B cell (primary cell): ENCODE measurements at regions not wholly inside any gene's neighbourhood (a gene's known extent, or its start where the extent isn't known, plus 50 kb on each side); places are given as distances from the start of the nearest gene placed in this dataset.

Source experiments
- ATAC-seq: fragments of 200-7000 bp; cut with Tn5 transposase; one replicate; pipeline ENCODE4 v1.10.0; 2021; ENCODE audit warnings: low read depth, mild to moderate bottlenecking, moderate number of reproducible peaks, moderate library complexity
- CTCF ChIA-PET: fragments of 350-600 bp; sonication (Branson Sonifier 250); formaldehyde crosslinking; loops from one replicate; lab custom pipeline; 2021; ENCODE audit warnings: antibody characterized with exemption, inconsistent platforms; lab: Charles Lee
- POLR2A ChIA-PET: fragments of 350-600 bp; sonication (Branson Sonifier 250); formaldehyde crosslinking; loops from one replicate; lab custom pipeline; 2021; ENCODE audit warnings: antibody characterized with exemption; lab: Charles Lee
- DNase-seq: peaks from one replicate; pipeline ENCODE4 v3.0.0; 2013
- H2AFZ ChIP-seq: 2 replicates; pipeline ENCODE4 v1.6.1; 2012; ENCODE audit warnings: mild to moderate bottlenecking, low read depth, low read length; ENCODE audit not compliant: insufficient read depth, poor library complexity, severe bottlenecking
- H3K27ac ChIP-seq, 2 donors: 1 replicate in 1 of 2; 2 replicates in 1 of 2; pipeline ENCODE4 v1.5.1; 2012 to 2013; ENCODE audit warnings: low read length in 2 of 2, mild to moderate bottlenecking in 2 of 2, moderate library complexity in 1 of 2
- H3K27me3 ChIP-seq, 4 experiments: fragments of 200-600 bp in 1 of 4; sonication (generic) in 1 of 4; replicated peaks in 1 of 4; 1 replicate in 2 of 4; 2 replicates in 2 of 4; pipeline versions ENCODE4 v1.6.1 to v1.7.0; 2013 to 2016; ENCODE audit warnings: low read length in 3 of 4, mild to moderate bottlenecking in 2 of 4, mixed read lengths in 1 of 4, moderate library complexity in 1 of 4; ENCODE audit not compliant: insufficient read depth in 4 of 4, control insufficient read depth in 3 of 4; ENCODE audit errors: control extremely low read depth in 1 of 4
- H3K36me3 ChIP-seq, 2 experiments: replicated peaks in 1 of 2; 1 replicate in 1 of 2; 2 replicates in 1 of 2; pipeline versions ENCODE4 v1.6.1 to v1.7.1; 2013; ENCODE audit warnings: low read length in 1 of 2; ENCODE audit not compliant: insufficient read depth in 2 of 2, control insufficient read depth in 1 of 2; ENCODE audit errors: control extremely low read depth in 1 of 2, extremely low read depth in 1 of 2
- H3K4me1 ChIP-seq, 2 donors: fragments of 200-600 bp in 1 of 2; sonication (generic) in 1 of 2; 1 replicate in 1 of 2; 2 replicates in 1 of 2; pipeline versions ENCODE4 v1.5.1 to v1.6.1; 2013 to 2017; ENCODE audit warnings: low read length in 2 of 2; ENCODE audit not compliant: control insufficient read depth in 2 of 2, insufficient read depth in 2 of 2
- H3K4me2 ChIP-seq: replicated peaks from 2 replicates; pipeline ENCODE3; 2012; ENCODE audit warnings: mild to moderate bottlenecking, low read depth, low read length; ENCODE audit not compliant: poor library complexity, severe bottlenecking
- H3K4me3 ChIP-seq, 5 experiments: fragments of 200-600 bp in 1 of 5; sonication (generic) in 1 of 5; 1 replicate in 3 of 5; 2 replicates in 2 of 5; pipeline versions ENCODE4 v1.5.1 to v1.7.0; 2011 to 2016; ENCODE audit warnings: low read length in 4 of 5, mild to moderate bottlenecking in 4 of 5, low read depth in 2 of 5, control low read depth in 1 of 5, moderate library complexity in 1 of 5; ENCODE audit not compliant: insufficient read depth in 1 of 5; ENCODE audit errors: control extremely low read depth in 1 of 5, extremely low read depth in 1 of 5
- H3K79me2 ChIP-seq: fragments of 200-600 bp; sonication (generic); one replicate; pipeline ENCODE4 v1.6.0; 2016; ENCODE audit warnings: low read length; ENCODE audit not compliant: control insufficient read depth, insufficient read depth
- H3K9ac ChIP-seq: fragments of 200-600 bp; sonication (generic); 2 replicates; pipeline ENCODE4 v1.6.1; 2017; ENCODE audit warnings: mild to moderate bottlenecking, low read length, moderate library complexity
- H3K9me3 ChIP-seq, 3 donors: one replicate each; pipeline versions ENCODE4 v1.6.1 to v1.7.1; 2013; ENCODE audit warnings: low read length in 2 of 3; ENCODE audit not compliant: control insufficient read depth in 2 of 3, insufficient read depth in 1 of 3; ENCODE audit errors: control extremely low read depth in 1 of 3
- H4K20me1 ChIP-seq: 2 replicates; pipeline ENCODE4 v1.6.0; 2012; ENCODE audit warnings: mild to moderate bottlenecking, low read length; ENCODE audit not compliant: insufficient read depth, control insufficient read depth, poor library complexity, severe bottlenecking
- H3K27ac Mint-ChIP-seq: one replicate; pipeline ENCODE4 v1.8.0; 2021; ENCODE audit warnings: mixed read lengths
- H3K27me3 Mint-ChIP-seq: one replicate; pipeline ENCODE4 v1.8.0; 2021; ENCODE audit warnings: mixed read lengths
- H3K4me1 Mint-ChIP-seq: one replicate; pipeline ENCODE4 v1.8.0; 2021; ENCODE audit warnings: mixed read lengths
- H3K4me3 Mint-ChIP-seq: one replicate; pipeline ENCODE4 v1.8.0; 2021; ENCODE audit warnings: mixed read lengths
- H3K9me3 Mint-ChIP-seq: one replicate; pipeline ENCODE4 v1.8.0; 2022; ENCODE audit warnings: mixed read lengths; ENCODE audit not compliant: insufficient read depth
- EZH2 ChIP-seq: IDR thresholded peaks from 2 replicates; pipeline ENCODE4 v1.6.1; 2012; ENCODE audit warnings: borderline replicate concordance, low read depth, mild to moderate bottlenecking, moderate library complexity, low read length; ENCODE audit not compliant: insufficient read depth, poor library complexity, severe bottlenecking
- WGBS: methylation state at CpG from one replicate; pipeline ENCODE4 v1.1.5; 2013; ENCODE audit warnings: missing lambda C conversion rate; ENCODE audit not compliant: insufficient coverage; 5-methylcytosine and 5-hydroxymethylcytosine counted together
- intact Hi-C: fragments of 100-400 bp; cut with micrococcal nuclease; formaldehyde crosslinking; loops from one replicate; pipeline ENCODE4 v1.10.0; 2022
- TF ChIP-seq, protein P1 (sequence below): fragments of 200-600 bp; IDR thresholded peaks from one replicate; pipeline ENCODE4 v1.8.0; 2022; ENCODE audit warnings: antibody characterized with exemption, mild to moderate bottlenecking

DNA sequence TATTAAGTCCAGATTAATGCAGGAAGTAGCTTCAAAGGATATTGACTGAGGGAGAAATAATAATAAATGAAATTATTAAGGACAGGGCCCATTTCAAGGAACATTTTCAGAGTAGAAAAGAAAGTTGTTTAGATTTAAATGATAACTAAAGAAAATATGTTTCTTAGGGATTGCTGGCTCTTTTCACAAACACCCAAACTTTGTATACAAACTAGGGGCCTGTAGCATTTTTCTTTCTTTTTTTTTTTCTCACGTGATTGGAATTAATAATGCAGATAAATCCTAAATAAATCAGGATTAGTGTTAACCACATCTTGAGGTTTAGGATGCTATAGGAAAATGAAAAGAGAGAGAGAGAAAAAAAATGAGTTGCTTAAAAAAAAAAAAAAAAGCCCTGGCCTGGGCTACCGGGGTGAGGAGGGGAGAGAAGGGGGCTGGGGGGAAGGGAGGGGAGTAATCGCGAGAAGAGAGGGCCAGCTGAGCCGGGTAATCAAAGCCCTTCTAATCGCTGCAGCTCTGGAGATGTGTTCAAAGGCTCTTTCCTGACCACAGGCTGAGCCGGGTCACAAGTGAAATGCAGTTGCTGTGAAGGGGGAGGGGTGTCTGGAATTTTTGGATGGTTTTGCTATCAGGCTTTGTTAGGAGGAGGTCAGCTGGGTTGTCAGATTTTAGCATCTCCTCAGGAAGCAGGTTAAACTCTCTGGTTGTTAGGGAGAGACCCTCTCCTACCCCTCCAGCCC is 104.6 kb upstream of the ZFHX3 start:
- Mint-ChIP-seq H3K9me3 (no peaks in the 10 kb centered on the region), H3K27me3 (peaks cover 32% of the 10 kb centered on the region), H3K4me1 (peaks cover 10% of the 10 kb centered on the region), H3K4me3 (no peak overlapping the region), H3K27ac (no peak overlapping the region)
- no peaks in the 10 kb centered on the region for H4K20me1 ChIP-seq
- H3K9ac ChIP-seq: no peak overlapping the region
- no peak for TF ChIP-seq EZH2
- TF ChIP-seq, protein P1, sequence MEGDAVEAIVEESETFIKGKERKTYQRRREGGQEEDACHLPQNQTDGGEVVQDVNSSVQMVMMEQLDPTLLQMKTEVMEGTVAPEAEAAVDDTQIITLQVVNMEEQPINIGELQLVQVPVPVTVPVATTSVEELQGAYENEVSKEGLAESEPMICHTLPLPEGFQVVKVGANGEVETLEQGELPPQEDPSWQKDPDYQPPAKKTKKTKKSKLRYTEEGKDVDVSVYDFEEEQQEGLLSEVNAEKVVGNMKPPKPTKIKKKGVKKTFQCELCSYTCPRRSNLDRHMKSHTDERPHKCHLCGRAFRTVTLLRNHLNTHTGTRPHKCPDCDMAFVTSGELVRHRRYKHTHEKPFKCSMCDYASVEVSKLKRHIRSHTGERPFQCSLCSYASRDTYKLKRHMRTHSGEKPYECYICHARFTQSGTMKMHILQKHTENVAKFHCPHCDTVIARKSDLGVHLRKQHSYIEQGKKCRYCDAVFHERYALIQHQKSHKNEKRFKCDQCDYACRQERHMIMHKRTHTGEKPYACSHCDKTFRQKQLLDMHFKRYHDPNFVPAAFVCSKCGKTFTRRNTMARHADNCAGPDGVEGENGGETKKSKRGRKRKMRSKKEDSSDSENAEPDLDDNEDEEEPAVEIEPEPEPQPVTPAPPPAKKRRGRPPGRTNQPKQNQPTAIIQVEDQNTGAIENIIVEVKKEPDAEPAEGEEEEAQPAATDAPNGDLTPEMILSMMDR: no peak
- DNase-seq (no peak), ATAC-seq (no peak)
- H3K27me3 ChIP-seq: no peaks in the 10 kb centered on the region
- CTCF ChIA-PET: no interaction called here
- H3K4me3 ChIP-seq: no peak overlapping the region
- WGBS: 3% methylated on average over 6 of the region's 7 CpGs
- no peak overlapping the region for H2AFZ ChIP-seq
- POLR2A ChIA-PET: interaction anchor here (0.7 kb wide), 1 partner anchor 1316 kb away, joined by 3 read pairs; no protein-coding TSS in a partner anchor
- H3K36me3 ChIP-seq: no peaks in the 10 kb centered on the region
- peaks cover 0 to 3% (median 0%) of the 10 kb centered on the region in 3 donors for H3K9me3 ChIP-seq
- H3K27ac ChIP-seq: no peak overlapping the region
- H3K4me2 ChIP-seq: no peak overlapping the region
- peaks cover 7 to 8% of the 10 kb centered on the region in 2 donors for H3K4me1 ChIP-seq
- no peaks in the 10 kb centered on the region for H3K79me2 ChIP-seq
- intact Hi-C loops: no loop called here

DNA sequence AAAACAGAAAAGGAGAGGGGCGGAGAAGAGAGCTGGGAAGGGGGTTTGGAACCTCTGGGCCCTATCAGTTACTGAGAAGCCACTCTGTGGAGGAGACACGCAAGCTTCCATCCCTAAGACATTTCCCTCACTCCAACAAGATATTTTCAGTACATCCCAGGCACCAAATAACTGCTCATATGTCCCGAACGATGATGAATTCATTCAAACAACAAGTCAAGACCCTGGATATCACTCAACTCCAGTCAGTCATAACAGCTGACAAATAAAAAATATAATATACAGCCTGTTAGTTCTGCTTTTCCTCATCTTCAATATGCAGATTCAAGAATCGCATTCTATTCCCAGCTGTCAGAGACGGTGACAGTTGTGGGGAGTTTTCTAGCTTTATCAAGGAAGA is 104.0 kb upstream of the ZFHX3 start:
- no peak for ATAC-seq
- H3K27ac ChIP-seq: no peak overlapping the region
- peaks cover 7 to 8% of the 10 kb centered on the region in 2 donors for H3K4me1 ChIP-seq
- no peak overlapping the region for H3K9ac ChIP-seq
- intact Hi-C loops: no loop called here
- WGBS: no CpG with 5 or more reads among the region's 6 CpGs
- H3K9me3 Mint-ChIP-seq: no peaks in the 10 kb centered on the region
- no peaks in the 10 kb centered on the region for H3K79me2 ChIP-seq
- H3K4me1 Mint-ChIP-seq: peaks cover 10% of the 10 kb centered on the region
- POLR2A ChIA-PET: no interaction called here
- no peaks in the 10 kb centered on the region for H3K36me3 ChIP-seq
- peaks cover 0 to 3% (median 0%) of the 10 kb centered on the region in 3 donors for H3K9me3 ChIP-seq
- H3K4me2 ChIP-seq: no peak overlapping the region
- no peak overlapping the region for H3K4me3 ChIP-seq
- H2AFZ ChIP-seq: no peak overlapping the region
- TF ChIP-seq EZH2: no peak
- H3K27me3 ChIP-seq: no peaks in the 10 kb centered on the region
- CTCF ChIA-PET: no interaction called here
- H3K27ac Mint-ChIP-seq: no peak overlapping the region
- H3K27me3 Mint-ChIP-seq: peaks cover 32% of the 10 kb centered on the region
- no peak for DNase-seq
- no peaks in the 10 kb centered on the region for H4K20me1 ChIP-seq
- H3K4me3 Mint-ChIP-seq: no peak overlapping the region
